ENCODE measurements at regions not wholly inside any gene's neighbourhood (a gene's known extent, or its start where the extent isn't known, plus 50 kb on each side); places are given as distances from the start of the nearest gene placed in this dataset.

DNA sequence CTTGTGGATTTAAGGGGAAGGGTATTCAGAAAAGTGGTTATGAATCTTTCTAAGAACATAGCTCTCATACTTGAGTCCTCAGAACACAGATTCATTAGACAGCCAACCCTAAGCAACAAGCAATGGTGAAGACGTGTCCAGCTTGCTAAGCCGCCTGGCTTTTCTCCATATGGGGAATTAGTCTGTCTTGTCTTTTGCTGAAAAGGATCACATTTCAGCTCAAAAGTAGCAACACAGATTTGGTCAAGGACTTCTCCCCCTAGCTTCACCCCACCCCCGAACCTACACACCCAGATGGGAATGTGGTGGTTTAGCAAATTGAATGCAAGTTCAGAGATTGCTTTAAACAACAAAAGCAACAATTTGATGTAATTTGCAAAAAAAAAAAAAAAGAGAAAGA lies 103.3 kb upstream of the RASGEF1B start:
- DNase-seq, result no peak

DNA sequence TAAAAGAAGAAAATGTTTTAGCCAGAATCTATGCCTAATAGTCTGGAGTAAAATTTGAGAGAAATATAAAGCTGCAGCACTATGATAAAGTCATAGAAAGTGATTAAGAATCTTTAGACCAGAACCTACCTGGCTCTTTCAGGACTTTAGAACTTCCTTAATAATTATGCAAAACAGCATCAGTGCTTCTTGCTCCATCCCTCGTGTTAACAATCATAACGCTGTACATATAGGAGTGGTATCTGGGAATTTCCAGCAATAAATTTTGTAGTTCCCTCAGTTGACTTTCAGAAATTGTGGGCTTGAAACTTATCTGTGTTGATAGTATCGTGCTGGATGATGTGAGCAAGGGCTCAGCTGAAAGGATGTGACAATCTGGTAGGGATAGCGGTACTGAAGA lies 102.1 kb upstream of the RASGEF1B start:
- no peak for DNase-seq

DNA sequence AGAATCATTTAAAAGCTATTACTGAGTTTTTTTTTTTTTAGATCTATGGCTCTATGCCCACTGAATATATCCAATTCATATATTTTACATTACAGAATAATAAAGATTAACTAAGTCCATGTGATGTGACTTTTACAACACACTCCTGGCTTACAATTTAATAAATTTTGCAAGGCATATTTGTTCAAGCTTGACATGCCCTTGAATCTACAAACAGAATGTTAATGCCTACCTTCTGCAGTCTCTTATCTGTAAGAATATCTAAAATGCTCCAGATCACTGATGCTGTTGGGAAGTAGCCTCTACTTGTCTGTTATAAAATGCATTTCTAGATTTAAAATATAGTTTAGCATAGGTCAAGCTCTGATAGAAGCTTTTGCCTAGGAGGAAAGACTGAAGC lies 100.7 kb upstream of the RASGEF1B start:
- DNase-seq, result no peak

DNA sequence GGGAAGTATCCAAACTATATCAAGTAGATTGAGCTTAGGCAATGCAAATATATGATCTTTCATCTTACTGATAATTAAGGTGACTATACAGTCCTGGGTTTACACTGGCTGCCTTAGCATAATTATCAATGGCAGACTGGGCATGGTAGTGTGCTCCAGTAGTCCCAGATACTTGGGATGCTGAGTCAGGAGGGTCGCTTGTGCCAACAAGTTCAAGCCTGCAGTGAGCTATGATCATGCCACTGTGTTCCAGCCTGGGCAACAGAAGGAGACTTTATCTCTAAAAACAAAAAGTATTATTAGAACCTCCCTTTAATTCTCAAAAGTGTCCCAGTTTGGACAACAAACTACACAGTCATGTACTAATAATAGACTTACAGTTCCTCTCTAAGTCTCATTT lies 99.4 kb upstream of the RASGEF1B start:
- DNase-seq, result no peak

DNA sequence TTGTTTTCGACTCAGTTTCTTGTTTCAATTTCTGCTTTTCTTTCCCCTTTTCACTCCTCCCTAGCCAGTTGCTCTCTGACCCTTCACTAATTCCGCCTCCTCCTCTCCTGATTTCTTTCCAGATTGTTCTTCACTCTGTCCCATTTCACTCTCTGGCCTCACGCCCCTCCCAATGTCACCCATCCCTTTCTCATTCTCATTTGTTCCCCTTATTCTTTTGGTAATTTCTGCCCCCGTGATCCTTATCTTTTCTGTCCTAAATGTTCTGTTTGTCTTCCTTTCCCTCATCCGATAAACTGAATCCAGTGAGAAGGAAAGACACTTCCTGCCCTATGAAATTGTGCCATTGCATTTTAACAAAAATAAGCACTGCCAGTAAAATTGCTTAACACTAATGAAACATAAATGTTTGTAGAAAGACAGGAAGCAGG lies 94.5 kb upstream of the RASGEF1B start:
- no peak for DNase-seq

DNA sequence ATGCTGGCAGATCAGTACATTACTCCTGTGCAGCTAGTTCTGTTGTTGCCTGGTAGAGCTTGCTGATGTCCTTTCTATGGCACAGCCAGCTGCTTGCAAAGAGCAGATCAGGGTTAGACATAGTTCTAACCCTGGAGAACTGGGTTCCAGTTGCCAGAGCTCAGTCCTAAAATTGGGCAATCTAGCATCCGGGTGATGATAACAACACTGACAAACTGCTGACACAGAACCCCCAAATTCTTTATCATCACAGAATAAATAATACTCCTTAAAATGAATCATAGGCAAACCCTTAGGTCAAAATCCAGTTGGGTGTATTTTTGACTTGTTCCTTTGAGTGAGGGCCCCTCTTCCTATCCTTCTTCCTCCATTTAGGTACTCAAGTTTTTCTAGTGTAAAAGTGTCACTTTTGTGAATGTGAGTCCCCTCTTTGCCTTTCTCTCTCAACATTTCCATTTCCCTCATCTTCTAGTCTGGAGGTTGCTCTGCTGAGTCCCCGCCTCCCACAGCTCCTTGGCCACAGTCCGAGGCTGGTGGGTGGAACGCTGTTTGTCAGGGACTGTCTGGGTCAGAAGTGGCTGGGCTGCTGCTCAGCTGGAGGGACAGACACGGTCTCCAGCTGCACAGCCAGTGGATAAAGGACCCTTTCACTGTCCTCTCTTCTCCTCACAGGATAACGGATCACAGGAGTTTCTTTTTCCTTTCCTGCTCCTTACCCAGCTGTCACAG lies 93.6 kb upstream of the RASGEF1B start:
- DNase-seq, result no peak

DNA sequence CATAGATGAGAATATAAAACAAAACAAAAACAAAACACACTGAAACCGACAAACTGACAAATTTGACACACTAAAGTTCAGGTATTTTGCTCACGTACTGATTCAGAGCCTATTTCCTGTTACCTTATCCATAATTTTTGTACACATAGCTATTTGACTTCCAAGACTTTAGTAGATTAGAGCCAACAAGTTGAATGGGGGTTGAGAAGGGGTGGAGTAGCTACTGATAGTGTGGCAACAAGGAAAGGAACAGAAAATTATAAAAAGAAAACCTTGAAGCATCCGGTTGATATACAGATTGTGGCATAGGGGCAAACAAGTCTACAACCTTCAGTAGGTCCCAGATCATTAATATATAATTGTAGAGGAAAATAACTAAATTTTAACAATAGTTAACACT lies 92.3 kb upstream of the RASGEF1B start:
- no peak for DNase-seq

DNA sequence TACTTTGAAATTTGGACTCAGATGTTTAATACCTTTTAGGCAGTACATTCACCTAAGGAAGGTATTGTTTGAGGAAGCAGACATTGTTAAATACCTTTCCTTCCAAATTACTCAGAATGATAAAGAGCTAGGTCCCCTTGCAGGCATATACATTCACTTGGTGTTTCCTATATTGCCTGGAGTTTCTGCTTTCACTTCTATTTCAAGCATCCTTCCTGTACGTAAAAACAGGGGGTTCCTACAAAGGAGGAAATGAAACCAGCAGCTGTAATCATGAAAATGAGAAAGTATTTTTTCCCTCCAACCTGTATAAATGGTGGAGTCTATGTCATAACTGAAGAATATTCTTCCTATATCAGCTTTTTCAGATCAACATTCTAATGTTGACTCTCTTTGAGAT lies 90.4 kb upstream of the RASGEF1B start:
- DNase-seq, result peak; percentile 16 to 66

DNA sequence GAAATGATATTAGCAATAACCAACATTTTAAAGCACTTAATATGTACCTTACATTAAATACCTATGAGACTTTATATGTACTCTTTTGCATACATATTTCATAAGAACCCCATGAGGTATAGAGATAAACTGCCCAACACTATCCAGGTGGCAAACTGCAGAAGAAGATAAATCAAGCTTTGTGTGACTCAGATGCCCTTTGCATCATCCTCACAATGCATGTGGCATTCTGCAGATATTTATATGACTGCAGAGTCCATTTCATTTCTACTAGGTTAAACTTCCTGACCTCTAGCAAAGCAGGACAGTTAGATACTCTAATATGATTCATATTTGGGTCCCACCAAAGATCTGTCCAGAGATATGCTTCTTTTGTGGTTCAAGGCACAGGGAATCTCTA lies 85.6 kb upstream of the RASGEF1B start:
- no peak for DNase-seq

DNA sequence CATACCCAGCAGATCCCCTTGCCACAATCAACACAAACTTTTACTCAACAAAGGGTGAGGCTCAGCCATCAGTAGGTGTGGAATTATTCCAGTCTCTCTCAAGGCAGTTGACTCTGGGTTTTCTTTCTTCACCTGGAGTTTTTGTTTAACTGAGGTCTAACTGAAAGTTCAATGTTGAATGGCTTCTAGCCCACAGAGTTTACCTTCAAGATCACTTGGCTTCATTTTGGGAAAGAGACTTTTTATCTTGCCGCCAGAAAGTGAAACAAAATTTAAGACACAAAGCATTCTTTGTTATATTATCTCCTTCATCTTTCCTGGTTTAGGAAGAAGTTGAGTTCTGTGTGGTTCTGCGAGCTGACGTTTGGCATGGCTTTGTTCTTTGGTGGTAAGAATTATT lies 83.8 kb upstream of the RASGEF1B start:
- no peak for DNase-seq

DNA sequence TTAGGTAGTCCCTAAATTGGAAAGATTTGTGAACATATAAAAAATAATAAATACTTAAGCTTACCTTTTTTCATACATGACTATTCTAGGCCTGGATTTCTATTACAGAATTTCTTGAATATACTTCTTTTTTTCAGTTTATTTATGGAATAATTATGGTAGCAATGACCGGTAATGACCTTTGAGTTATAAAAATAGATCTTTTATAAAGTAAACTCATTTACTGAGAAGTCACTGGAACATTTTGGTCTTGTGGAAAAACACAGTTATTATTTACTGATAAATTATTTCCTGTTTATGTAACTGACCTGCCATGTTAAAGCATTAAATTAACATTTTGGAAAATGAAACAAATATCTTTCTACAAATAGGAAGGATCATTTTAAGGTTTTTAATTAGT lies 80.4 kb upstream of the RASGEF1B start:
- DNase-seq, result no peak

DNA sequence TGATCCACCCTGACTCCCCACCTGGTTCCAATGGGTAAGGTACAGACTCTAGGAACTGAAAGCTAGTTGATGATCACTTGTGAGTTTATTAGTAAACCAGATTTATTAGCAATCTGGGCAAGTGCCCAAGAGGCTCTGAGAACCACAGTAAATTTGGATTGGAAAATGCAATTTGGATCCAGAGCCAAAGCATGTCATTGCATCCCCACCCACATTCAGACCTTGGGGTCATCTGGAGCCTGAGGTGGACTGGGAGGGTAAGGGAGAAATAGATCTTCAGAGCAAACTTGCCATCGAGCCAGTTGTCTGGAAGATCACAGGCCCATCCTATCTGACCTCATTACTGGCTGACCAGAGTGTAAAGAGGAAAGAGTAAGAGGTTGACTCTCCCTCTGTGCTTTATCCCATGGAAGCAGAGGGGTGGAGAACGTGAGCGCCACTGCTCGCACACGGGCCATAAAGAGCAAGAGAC lies 78.7 kb upstream of the RASGEF1B start:
- DNase-seq, result no peak

DNA sequence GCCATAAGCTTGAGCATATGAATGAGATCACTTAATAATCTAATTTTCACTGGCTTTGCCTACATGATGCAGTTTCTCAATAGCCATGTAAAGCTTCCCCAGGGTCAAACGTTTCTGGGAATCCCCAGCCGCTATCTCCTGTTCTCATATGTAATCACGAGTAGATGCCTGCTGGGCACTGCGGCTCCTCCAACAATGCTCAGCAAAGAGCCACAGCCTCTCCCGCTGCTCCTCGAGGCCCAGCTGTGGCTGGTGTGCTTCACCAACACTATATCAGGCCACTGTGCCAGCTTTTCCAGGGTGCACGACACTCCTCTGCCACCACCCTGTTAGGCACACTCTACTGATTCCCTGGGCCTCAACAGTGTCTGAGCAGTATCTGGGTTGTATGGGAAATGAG lies 78.3 kb upstream of the RASGEF1B start:
- DNase-seq, result no peak

DNA sequence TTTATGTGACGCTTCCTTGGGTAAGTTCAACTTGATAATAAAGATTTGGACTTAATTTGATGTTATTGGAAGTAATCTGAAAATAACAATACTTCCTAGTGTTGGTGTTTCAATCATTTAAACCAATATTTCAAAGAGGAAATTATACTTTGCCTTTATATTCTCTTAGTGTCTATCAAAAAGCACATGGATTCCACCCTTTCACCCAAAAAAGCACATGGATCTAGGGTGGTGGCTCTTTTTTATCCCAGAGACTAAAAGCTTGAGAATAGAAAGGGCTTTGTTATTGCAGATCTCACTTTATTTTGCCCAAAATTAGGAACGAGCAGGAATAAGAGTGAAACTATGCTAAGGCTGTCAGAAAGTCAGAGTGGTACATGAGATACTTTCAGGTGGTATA lies 75.1 kb upstream of the RASGEF1B start:
- no peak for DNase-seq

DNA sequence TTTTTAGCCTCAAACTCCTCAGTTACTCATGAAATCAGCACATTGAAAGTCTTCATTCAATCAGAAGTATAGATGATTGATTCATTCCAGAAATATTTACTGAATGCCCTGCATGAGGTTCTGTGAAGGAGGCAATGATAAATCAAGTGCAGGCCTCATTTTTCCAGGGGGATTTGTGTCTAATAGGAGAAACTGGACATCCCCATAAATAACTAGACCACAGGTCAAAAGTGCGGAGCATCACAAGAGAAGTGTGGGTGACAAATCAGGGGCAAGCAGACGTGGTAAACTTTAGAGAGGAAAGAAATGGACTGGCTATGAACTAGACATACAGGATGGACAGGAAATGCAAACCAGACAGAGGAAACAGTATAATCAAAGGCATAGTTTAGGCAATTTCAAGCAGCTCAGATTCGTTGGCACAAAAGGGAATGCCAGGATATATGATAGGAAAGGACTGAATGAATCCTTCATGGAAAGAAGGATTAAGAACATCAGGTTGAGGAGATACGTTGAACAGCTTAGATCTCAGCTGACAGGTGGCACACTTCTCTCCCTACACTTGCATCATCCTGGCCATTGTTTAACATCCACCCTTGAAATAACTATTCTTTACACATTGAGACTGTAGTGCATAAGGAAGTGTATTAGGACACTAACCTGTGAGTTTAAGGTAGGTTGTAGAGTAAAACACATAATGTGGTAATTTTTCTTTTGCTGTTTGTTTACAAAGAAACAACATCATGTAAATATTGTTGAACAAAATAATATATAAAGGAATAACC lies 69.6 kb upstream of the RASGEF1B start:
- DNase-seq, result no peak

DNA sequence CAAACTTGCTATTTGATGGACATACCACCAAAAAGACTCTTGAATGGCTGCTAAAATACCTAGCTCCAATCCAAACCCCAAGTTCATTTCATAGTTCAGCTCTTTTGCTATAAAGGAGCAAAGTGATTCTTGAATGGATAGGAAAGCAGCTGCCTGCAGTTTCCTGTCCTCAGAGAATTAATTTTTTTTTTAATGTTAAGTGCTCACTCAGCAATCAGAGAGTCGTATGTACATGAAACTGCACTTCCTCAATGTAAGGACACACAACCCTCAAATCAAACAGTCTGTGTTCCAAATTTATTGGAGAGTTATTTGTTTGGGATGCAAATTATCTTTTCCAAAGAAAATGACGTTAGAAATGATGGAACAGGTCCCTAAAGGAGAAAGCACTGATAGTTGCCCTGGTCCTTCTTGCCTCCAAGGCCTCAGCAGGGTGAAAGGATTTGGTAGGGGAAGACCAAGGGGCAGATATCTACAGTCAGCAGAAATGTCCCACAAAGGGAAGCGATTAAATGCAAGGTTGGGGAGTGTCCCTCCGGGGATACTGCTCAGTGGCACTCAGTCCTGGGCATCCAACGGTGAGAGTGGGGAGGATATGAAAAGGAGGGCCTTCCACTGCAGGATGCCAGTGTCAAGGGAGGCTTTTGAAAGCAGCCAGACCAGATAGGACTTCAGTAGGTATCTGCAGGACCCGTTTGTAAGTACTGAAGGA lies 67.2 kb upstream of the RASGEF1B start:
- DNase-seq, result no peak

DNA sequence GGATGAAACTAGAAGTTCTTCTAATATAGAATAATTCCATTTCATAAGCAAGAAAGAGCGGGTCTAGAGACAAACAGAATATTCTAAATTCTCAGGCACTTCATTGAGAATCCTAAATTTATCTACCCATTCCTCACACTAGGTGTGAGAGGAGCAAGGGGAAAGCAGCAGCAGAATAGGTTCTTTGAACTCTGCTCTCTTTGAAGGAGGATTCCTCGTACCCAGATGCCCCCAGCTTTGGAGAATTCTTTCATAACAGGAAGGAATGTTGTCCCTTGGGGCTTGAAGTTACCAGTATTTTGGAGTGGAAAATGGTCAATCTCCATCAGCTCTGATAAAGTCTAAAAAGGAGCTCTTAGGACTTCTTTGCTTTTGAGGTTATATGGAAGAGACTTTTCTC lies 59.7 kb upstream of the RASGEF1B start:
- DNase-seq, result no peak

DNA sequence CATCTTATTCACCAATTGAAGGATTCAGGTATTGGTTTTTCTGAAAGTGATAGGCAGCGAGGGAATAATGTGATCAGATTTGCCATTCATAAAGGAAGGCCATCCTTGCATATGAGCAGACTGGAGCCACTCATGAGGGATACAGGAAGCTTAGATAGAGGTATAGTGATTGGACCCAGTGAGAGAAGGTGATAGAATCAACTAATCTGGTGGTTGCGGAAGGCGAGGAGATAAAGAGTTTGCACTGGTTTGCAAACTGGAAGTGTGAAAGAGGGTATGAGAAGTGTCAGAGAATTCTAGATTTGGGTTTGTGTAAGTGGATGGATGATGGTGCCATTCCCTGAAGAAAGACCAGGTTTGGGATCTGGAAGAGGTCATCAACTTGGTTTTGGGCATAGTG lies 57.3 kb upstream of the RASGEF1B start:
- no peak for DNase-seq

DNA sequence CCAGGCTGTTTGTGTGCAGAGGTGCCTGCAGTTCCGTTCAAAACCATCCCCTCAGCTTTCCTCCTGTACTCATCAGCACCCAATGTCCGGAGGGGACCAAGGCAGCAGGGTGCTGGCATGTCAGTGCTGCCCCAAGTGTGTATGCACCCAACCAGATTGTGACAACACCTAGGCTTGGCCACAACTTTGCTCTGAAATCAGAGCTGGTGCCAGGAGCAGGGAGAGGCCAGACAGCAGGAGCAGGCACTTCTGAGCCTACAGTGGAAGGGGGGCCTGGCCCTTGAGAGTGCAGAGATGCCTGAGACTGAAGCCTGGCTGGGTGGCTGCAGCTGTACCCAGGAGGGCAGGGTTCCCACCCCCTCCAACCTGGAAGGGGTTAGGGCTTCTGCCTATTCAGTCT lies 56.5 kb upstream of the RASGEF1B start:
- DNase-seq, result no peak

DNA sequence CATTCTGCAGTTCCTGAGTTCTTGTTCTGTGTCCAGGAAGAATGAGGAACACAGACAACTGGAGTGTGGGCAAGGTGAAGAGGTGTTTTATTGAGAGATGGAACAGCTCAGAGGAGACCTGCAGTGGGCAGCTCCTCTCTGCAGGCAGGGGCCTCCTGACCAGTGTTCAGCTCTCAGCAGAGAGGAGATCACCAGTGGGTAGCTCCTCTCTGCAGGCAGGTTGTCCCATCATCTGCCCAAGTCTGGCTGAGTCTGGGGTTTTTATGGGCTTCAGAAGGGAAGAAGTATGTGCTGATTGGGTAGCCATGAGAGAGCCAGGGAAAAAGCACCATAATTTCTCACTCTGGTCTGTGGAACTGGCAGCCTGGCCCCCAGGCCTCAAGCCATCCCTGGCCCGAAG lies 56.0 kb upstream of the RASGEF1B start:
- DNase-seq, result no peak

DNA sequence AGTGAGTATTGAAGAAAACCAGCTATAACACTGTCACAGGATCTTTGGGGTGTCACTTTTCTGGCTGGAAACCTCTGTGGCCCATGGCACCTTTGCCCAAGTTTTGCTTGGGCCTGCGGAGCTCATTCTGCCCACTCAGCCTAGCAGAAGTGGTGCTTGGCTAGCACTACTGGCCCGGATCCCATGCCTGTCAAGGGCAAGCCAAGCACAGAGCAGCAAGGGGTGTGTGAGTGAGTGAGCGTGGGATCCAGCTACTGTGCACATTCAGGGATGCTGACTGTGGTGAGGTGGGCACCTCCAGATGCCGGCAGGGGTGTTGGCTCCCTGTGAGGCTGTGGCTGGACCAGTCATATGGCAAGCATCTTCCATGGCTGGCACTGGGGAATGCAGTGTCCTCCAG lies 55.4 kb upstream of the RASGEF1B start:
- no peak for DNase-seq

DNA sequence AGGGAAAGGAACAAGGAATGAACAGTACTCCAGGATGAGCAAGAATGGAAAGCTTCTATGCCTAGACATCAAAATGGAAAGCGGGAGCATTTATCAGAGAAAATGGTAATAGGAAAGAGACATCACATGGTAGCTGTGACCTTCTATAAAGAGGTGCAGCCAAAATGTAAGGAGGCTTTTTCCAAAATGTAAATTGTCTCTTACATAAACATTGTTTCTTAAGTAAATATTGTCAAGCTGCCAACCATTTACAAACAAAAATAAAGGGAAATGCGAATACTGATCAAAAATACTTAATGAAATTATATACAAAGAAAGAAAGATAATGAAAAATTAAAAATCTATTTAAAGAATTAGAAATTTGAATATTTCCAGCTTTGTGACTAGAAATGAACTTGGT lies 55.0 kb upstream of the RASGEF1B start:
- DNase-seq, result no peak

DNA sequence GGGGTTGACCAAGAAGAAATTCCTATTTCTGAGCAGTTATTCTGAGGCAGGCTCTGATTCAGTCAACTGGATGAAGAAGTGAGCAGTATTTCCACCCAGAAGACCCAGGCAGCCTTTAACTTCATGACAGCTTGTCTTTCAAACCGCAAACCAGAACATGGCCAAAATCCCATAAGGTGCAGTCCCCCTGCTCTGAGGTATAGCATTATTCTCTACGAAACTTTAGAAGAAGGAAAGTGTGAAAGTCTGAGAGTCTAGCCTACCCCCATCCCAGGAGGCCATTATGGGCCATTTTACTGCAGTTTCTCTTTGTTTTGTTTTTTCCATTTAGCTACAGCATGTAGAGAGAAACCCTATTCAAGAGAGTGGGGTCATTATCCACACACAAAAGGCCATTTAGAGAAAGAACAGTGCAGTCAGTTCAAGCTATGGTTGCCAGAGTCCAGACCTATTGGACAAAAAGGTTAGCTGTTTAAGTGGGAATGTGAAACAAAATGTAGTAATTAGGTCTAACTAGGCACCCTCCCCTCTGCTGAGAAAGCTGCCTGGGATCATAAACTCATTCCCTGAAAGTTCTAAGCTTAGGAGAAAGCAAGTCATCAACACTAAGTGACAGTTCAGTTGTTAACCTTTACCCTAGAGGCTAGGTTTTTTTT lies 52.1 kb upstream of the RASGEF1B start:
- no peak for DNase-seq
